DMS53 treated with DMSO at 0.1 percent for 48 hours (cell line): ENCODE measurements at regions not wholly inside any gene's neighbourhood (a gene's known extent, or its start where the extent isn't known, plus 50 kb on each side); places are given as distances from the start of the nearest gene placed in this dataset.
A peak's percentile ranks its signal among the peaks of the same experiment; 100 is the strongest.

Experiments
- DNase-seq: peaks from one replicate; lab custom pipeline; 2025; ENCODE audit not compliant: unreplicated experiment; lab: John Stamatoyannopoulos, UW

DNA sequence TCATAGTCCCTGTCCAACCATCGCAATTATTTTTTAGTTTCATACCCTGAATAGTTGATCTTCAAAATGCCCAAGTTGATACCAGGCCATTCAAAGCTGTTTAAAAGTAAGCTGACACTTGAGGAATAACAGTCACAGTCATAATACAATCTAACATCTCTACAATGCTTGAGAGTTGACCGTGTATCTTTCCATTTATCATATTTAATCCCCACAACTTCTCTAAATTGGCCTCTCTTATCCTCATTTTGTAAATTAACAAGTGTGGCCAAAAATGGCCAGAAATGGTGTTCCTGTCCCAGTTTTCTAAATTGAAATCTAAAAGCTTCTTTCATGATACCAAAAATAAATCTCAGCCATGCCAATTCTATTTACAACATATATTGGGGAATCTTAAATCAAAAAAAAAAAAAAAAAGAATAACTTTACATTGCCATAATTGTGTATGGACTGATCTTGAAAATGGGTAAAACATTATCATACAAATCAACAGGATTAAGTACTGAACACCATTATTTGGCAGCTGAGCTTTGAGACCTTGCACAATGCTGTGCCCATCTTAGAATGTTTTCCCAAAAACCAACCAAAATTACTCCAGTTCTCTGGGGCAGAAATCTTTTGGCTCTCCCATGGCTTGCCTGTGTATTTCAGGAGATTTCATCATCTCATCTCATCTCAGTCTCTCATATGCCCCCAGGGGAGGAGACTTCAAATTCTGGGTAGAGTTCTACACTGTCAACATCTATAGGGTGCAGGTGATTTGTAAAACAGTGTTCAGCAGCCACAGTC is 448.7 kb upstream of the JARID2 start:
- DNase-seq, result no peak

DNA sequence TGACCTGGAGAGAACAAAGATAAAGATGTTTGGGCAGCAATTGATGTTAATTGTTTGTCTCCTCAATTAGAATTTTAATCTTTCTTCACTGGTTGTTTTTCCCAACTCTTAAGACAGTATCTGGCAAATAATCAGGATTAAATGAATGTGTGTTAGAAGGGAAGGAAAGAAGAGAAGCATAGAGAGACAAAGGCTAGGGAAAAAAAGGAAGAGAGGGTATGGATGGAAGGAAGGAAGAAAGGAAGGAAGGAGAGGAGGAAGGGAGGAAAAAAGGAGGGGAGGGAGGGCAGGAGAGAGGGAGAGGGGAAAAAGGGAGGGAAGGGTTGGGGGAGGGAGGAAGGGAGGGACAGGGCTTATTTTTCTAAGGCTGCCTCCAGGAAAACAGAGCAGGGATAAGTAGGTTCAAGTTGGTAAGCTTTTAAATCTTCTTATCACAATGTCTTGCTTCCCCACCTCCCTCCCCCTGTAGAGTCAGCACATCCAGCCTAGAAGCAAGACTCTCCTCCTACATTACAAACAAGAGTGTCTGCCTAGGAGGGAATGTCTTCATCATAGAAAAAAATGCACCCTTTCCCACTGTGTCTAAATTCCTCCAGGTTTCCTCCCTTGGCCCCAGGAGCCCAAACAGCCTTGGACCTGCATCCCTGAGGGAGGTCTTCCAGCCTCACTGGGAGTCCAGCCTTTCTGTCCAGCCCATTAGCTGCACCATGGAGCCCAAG is 447.8 kb upstream of the JARID2 start:
- DNase-seq, result no peak

DNA sequence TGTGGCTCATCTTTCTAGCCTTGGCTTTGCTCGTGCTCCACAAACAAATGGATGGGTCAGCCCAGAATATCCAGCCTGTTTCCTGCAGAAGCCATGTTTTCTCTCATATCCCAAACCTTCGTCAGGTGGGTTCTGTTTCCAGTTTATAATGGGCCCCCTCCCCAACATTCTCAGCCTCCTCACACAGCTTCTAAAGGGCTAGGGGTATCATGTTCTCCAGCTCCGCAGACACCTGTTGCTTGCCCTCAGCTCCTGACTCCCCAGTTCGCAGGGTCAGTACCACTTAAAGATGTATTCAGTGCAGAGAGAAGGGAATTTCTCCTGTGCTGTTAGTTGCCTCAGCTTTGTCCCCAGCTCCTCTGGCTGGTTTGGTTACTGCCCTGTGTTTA is 447.3 kb upstream of the JARID2 start:
- no peak for DNase-seq

DNA sequence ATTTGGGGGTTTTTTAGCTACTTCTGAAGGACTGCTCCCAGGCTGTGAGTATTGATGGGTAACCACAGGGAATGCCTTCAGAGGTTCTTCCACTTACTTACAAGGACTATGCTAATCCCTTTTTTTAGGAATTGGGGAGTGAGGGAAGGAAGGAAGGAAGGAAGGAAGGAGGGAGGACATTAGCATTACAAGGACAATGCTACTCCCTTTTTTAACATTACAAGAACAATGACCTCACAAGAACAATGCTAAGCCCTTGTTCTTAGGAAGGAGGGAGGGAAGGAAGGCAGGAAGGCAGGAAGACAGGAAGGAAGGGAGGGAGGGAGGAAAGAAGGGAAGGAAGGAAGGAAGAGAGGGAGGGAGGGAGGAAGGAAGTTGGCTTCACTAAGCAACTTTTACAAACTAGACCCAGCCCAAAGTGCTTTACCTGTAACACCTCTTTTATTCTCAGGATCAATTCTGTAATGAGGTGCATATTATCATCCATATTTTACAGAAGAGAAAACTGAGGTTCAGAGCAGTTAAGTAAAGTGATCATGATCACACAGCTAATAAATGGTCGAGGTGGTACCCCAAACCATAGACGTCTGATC is 446.8 kb upstream of the JARID2 start:
- DNase-seq, result no peak

DNA sequence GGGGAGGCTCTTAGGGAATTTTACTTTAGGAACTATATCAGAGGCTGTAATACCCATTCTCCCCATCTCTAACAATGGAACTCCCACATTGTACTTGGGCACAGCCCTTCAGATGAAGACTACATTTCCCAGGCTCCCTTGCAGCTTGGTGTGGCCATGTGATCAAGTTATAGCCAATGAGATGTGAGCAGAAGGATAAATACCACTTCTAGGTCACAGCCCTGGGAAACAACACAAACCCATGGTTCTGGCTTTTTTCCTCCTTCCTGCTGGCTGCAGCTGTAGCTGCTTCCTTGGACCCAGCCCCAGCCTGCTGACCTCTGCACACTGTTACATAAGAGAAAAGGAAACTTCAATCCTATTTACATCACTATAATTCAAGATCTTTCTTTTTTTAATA is 445.9 kb upstream of the JARID2 start:
- peak; percentile 65 for DNase-seq

DNA sequence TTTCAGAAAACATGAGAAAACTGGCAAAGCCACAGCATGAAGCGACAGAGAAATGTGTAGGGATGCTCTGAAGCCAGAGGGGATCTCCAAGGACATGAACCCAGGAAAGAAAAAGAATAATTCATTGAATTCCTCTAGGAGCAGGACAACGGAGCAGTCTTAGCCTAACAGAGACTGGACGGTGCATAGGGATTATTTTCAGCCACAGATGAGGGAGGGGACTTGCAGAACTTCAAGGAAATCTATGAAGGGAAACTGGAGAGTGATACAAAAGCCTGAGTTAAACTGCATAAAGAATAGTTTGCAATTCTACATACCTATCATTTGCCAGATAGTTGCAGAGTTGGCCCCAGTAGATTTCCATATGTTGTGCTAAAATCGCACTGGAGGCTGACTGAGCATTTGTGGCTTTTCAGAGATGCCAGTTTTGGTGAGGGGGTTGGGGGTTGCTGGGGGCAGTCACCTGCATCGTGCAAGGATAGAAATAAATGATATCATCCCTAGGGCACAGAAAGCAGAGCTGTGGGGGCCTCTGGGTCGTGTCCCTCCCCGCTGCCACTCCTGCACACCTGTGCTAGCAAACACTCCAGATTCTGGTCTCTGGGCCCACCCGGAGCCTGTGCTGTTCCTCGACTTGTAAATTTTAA is 443.2 kb upstream of the JARID2 start:
- no peak for DNase-seq

DNA sequence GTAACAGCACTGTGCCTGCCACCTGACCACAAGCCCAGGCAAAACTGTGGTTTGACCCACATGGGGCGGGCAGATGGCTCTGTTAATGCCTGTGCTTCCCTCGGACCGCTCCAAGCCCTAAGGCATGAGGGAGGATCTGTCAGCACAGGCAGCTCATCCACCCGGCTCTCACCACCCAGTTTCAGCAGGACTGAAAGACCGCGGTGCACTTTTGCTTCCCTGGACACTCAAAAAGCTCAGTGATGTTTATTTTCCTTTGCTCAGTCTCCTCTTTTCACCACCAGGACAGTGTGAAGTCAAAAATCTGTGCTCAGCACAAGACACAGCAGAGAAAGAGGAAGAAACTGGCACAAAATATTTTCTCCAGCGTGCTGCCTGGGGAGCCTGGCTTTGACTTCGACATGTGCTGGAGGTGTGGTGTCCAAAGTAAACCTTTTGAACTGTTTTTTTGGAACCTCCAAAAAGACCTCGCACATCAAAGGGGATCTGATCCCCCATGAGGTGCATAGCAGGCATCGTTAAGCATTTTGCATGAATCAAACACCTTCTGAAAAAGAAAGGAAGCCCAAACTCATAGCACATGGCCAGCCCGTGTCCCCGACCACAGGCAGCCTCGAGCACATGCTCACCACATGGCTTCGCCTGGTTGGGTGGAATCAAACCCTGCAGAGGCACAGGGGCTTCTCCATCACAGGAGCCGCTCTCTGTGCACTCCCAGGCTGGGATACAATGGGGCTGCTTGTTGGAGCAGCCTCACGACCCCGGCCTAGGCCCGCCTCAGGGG is 441.7 kb upstream of the JARID2 start:
- DNase-seq, result no peak

DNA sequence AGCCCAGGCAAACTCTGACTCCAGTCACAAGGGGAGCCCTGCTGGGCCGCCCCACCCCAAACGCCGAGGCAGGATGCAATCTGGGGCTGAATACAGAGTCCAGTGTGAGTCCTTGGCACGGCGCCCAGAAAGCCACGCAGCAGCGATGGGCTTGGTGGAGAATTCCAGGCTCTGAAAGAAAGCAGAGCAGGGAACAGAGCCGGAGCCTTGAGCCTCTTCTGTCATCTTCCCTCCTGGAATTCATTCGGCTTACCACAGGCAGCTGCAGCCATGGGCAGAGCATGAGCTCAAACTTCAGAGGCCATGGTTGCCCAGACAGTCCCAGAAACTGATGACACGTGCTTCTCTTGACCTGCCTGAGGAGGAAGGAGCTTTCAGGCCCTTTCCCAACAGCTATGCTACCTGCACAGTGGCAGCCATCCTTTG is 441.1 kb upstream of the JARID2 start:
- DNase-seq, result peak; percentile 12

DNA sequence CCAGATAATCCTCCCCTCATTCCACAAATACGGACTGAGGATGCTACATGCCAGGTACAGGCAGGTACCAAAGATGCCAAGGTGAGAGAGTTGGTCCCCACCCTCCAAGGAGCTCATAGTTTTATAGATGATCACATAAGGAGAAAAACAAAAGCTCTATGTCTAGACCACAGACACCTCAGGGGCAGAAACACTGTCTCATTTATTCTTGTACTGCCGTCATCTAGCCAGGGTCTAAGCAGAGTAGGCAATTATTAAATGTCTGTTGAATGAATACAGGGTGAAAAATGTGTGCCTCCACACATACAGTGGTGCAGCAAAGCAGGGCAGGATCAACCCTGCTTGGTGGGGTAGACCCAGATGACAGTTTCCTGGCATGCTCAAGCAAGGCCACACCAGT is 439.8 kb upstream of the JARID2 start:
- no peak for DNase-seq

DNA sequence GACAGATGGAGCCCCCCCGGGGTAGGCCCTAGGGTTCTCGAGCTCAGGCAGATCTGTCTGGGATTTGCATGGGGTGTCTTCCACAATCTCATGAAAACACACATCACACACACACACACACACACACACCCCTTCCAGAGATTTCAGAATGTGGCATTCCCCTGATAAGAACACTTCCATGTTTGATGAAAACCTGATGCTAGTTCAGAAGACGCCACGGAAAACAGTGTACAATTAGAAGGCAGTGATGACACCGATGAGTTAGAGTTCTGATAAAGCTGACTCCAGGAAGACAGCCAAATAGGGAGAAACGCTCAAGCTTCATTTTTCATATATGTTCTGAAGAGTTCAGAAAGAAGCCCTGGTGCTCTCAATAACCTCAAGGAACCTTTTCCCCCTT is 438.7 kb upstream of the JARID2 start:
- no peak for DNase-seq

DNA sequence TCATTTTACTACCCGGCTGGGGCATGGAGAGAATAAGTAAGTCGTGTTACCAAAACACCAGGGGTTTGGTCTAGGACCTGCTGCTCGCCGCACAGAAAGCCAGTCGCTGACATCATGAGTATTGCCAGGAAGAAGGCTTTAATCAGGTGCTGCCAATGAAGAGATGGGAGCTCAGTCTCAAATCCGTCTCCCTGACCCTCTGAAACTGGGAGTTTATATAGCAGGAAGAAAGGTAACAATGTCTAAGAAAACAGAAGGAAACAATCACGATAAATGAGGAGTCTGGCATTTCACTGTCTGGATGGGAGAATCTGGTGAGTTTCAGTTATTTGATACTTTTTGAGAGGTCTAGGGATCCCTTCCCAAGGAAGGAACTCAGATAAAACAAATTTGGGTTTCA is 437.9 kb upstream of the JARID2 start:
- no peak for DNase-seq

DNA sequence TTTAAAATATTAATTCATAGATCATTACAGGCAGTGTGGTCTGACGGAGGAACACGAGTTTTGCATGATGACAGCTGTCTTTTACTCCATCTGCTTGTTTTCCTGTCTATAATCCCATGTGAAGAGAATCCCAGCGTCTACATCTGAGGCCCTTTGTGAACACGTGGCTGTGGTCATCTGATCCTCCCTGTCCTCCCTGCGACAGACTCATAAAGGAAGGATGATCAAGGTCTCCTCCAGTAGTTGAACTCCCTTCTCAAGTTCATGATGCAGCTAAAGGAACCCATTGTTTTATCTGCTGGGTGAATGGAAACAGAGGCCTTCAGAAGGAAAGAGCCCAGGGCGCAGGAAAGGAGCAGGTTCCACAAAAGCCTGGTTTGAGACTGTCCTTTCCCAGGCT is 435.8 kb upstream of the JARID2 start:
- DNase-seq, result no peak

DNA sequence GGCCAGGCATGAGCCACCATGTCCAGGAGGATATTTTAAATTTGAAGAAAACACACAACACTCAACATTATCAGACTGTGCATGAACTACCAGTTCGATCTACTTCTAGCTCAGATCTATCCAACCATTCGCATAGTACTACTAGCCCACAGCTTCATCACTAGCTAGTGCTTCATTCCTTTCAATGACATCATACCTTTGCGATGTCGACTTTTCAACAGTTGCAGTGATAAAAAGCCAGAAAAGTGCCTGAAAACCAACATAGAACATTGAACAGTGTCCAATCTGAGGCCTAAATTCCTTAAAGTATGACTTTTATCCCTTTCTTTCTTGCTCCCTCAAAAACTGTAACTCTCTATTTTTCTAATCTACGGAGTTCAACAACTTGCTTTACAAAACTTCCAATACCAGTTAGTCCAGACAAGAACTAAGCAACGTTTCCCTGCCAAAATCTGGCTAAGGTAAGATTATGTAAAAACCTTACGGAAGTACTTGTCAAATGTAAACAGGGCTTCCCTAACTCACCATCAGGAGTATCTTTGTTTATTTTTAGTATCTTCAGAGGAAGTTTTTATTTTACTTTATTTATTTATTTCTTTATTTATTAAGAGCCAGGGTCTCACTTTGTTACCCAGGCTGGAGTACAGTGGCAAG is 434.0 kb upstream of the JARID2 start:
- no peak for DNase-seq

DNA sequence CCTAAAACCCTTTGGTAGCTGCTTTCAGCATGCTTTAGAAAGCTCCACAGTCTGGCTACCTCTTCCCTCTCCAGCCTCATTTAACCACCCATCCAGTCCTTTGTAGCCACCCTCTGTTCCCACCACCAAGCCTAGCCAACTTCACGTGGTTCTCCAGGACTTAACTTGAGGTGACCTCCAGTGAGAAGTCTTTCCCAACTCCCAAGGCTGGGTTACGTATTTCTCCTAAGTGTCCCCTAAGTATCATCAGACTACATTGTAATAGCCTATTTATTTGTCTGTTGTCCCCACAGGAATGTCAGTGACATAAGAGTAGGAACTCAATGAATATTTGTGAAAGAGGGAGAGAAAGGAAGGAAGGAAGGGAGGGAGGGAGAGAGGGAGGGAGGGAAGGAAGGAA is 431.9 kb upstream of the JARID2 start:
- DNase-seq, result no peak

DNA sequence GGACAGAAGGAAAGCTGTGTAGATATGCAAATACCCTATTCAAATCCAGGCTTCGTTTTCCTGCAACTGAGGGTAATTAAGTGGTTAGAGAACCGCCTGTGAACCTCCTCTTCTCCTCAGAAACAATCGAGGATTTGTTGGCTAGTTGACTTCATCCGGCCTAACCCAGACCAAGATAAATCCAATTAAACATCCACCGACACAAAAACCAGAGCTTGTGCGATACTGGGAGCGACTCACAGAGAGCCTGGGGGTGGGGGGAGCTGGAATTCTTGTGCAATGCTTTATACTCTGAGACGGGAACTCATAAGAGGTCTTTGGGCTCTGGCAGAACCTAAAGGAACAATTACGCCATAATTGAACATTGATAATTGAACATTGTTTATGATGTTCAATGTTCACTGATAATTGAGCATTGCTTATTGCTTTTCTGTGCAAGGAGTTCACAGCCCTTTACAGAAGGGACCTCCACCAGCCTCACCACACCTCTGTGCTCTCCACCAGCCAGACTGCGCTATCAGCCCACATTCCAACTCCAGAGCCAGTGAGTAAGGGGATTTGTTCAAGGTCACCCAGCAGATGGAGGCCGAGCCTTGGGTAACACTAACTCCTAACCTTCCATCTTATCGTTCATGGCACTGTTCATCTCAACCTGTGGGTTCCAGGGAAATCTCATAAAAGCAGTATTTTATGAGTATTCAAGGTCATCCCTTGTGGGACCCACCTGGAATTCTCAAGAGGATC is 429.6 kb upstream of the JARID2 start:
- no peak for DNase-seq

DNA sequence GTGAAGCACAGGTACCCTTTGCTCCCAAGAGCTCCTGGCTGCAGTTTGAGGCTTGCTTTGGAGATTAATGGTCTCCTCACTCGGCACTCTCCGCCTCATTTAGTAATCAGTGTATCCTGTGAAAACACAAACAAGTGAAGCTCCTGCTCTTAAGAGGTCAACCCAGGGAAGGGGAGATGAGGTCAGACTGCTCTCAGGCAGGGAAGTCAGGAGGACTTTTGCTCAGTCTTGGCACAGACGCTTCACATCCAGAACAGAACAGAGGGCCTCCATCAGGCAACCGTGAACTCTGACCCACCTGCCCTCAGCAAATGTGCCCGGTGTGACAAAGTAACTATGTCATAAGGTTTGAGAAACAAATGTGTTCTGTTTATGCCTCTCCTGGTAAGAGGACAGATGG is 428.8 kb upstream of the JARID2 start:
- no peak for DNase-seq

DNA sequence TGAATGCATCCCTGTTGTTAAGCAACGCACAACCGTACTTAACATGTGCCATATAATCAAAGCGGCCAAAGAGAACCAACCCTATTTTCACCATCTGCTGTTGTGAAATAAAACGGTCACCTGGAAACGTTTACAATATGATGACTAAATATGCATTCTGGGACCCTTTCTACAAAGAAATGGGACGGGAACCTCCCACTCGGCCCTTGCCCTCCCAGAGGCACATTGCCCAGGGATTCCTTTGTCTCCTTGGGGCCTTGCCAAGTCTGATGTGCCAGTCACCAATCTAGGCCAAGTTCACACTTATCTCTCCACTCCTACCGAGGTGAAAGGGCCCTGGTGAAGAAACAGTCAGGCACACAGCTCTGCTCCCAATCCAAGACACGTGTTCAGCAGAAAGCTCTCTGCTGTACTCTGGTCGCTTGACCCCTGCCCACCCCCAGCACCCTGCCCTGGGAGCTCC is 427.4 kb upstream of the JARID2 start:
- DNase-seq, result no peak

DNA sequence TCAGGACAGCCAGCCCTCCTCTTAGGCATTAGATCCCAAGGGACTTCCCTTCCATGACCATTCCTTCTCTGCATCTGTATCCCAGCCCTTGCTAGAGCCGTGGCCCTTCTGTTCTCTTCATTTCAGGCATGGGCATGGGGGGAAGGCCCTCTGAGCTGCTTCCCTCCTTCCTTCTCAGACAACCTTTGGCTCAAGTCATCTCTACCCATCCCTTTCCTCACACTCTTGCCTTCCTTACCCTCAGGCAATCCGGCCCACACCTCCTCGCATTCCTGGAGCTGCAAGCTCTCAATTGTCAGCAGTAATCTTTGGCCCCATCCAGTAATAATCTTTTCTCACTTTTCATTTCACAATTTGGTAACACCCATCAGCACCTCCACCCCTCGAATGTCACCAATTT is 426.9 kb upstream of the JARID2 start:
- DNase-seq, result no peak

DNA sequence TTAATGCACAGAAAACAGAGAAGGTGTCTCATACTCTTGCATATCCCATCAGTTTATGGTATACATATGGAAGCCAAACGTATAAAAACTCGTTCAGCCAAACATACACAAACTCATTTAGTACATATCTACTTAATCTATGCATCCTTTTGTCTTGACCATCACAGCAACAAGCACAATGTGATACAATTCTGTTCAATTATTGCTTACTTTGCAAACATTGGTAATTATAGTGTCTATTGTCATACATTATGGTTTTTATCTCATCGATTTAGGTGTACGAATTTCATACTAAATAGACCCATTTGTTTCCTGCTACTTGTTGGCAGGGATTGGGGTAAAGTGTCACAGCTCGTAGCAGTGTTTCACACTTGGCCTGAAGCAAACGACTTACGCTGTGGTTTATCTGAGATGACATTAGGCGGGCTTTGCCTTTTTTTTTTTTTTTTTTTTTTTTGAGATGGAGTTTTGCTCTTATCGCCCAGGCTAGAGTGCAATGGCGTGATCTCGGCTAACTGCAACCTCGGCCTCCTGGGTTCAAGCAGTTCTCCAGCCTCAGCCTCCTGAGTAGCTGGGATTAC is 425.9 kb upstream of the JARID2 start:
- no peak for DNase-seq
